Liver (tissue), 8 donors: ENCODE measurements at regions not wholly inside any gene's neighbourhood (a gene's known extent, or its start where the extent isn't known, plus 50 kb on each side); places are given as distances from the start of the nearest gene placed in this dataset.

Source experiments
- DNase-seq: peaks from one replicate; pipeline ENCODE4 v3.0.0-alpha.2; 2017; ENCODE audit warnings: low spot score
- H3K27ac ChIP-seq, 2 donors: one replicate each; pipeline ENCODE4 v1.7.0; 2013; ENCODE audit warnings: inconsistent platforms in 2 of 2, low read length in 2 of 2, control low read depth in 1 of 2, low read depth in 1 of 2, mild to moderate bottlenecking in 1 of 2
- H3K27me3 ChIP-seq, 4 donors: one replicate each; pipeline versions ENCODE4 v1.6.1 to v1.7.0; 2013; ENCODE audit warnings: low read length in 3 of 4, inconsistent platforms in 1 of 4, mild to moderate bottlenecking in 1 of 4, moderate library complexity in 1 of 4; ENCODE audit not compliant: control insufficient read depth in 4 of 4, insufficient read depth in 4 of 4
- H3K36me3 ChIP-seq, 4 donors: one replicate each; pipeline versions ENCODE4 v1.6.1 to v1.7.0; 2013; ENCODE audit warnings: low read length in 3 of 4, mild to moderate bottlenecking in 3 of 4, low read depth in 1 of 4, moderate library complexity in 1 of 4; ENCODE audit not compliant: control insufficient read depth in 4 of 4, insufficient read depth in 3 of 4
- H3K4me1 ChIP-seq, 4 donors: one replicate each; pipeline versions ENCODE4 v1.6.1 to v1.7.0; 2013; ENCODE audit warnings: low read length in 3 of 4, mild to moderate bottlenecking in 3 of 4, moderate library complexity in 1 of 4; ENCODE audit not compliant: control insufficient read depth in 4 of 4, insufficient read depth in 4 of 4
- H3K4me3 ChIP-seq, 3 donors: one replicate each; pipeline versions ENCODE4 v1.6.1 to v1.7.0; 2013; ENCODE audit warnings: low read length in 3 of 3, control low read depth in 1 of 3, low read depth in 1 of 3, mild to moderate bottlenecking in 1 of 3
- H3K9ac ChIP-seq, 2 donors: one replicate each; pipeline ENCODE4 v1.7.0; 2013; ENCODE audit warnings: low read length in 2 of 2, mild to moderate bottlenecking in 2 of 2, moderate library complexity in 2 of 2, control low read depth in 1 of 2, low read depth in 1 of 2
- H3K9me3 ChIP-seq, 4 donors: one replicate each; pipeline versions ENCODE4 v1.6.1 to v1.7.0; 2013; ENCODE audit warnings: low read length in 3 of 4; ENCODE audit not compliant: control insufficient read depth in 4 of 4
- EGR1 ChIP-seq, 2 donors: IDR thresholded peaks; 2 replicates each; pipeline ENCODE4 v1.6.1; 2016 to 2018; ENCODE audit warnings: antibody characterized with exemption in 2 of 2, low read depth in 2 of 2
- FOXA1 ChIP-seq: IDR thresholded peaks from 2 replicates; pipeline ENCODE4 v1.6.1; 2016; ENCODE audit warnings: antibody characterized with exemption
- FOXA2 ChIP-seq: IDR thresholded peaks from 2 replicates; pipeline ENCODE4 v1.6.1; 2016; ENCODE audit warnings: antibody characterized with exemption
- GABPA ChIP-seq, 2 donors: IDR thresholded peaks in 1 of 2; conservative IDR thresholded peaks in 1 of 2; 2 replicates each; pipeline ENCODE4 v1.6.1; 2016; ENCODE audit warnings: antibody characterized with exemption in 2 of 2, mild to moderate bottlenecking in 1 of 2, moderate library complexity in 1 of 2
- HNF4A ChIP-seq, 2 donors: conservative IDR thresholded peaks; 2 replicates each; pipeline ENCODE4 v1.6.1; 2016; ENCODE audit warnings: antibody characterized with exemption in 2 of 2, mild to moderate bottlenecking in 2 of 2
- HNF4G ChIP-seq: IDR thresholded peaks from 2 replicates; pipeline ENCODE4 v1.6.1; 2016; ENCODE audit warnings: antibody characterized with exemption
- JUND ChIP-seq, 2 donors: IDR thresholded peaks; 2 replicates each; pipeline ENCODE4 v1.6.1; 2016; ENCODE audit warnings: antibody characterized with exemption in 2 of 2
- NR2F2 ChIP-seq: IDR thresholded peaks from 2 replicates; pipeline ENCODE4 v1.6.1; 2016; ENCODE audit warnings: antibody characterized with exemption
- RAD21 ChIP-seq, 2 donors: IDR thresholded peaks; 2 replicates each; pipeline ENCODE4 v1.6.1; 2016; ENCODE audit warnings: antibody characterized with exemption in 2 of 2, mild to moderate bottlenecking in 2 of 2
- RXRA ChIP-seq, 2 donors: IDR thresholded peaks; 2 replicates each; pipeline ENCODE4 v1.6.1; 2017 to 2018; ENCODE audit warnings: antibody characterized with exemption in 2 of 2, mild to moderate bottlenecking in 1 of 2
- SP1 ChIP-seq: IDR thresholded peaks from 2 replicates; pipeline ENCODE4 v1.6.1; 2018; ENCODE audit warnings: antibody characterized with exemption, mild to moderate bottlenecking
- TAF1 ChIP-seq: conservative IDR thresholded peaks from 2 replicates; pipeline ENCODE4 v1.6.1; 2016; ENCODE audit warnings: antibody characterized with exemption, mild to moderate bottlenecking
- YY1 ChIP-seq: IDR thresholded peaks from 2 replicates; pipeline ENCODE4 v1.6.1; 2016; ENCODE audit warnings: antibody characterized with exemption, mild to moderate bottlenecking
- WGBS: extraction: QIAGEN DNeasy Blood & Tissue Kit; methylation state at CpG from one replicate; pipeline ENCODE4 v1.1.7; 2013; 5-methylcytosine and 5-hydroxymethylcytosine counted together
- TF ChIP-seq, protein P1 (sequence below): IDR thresholded peaks from 2 replicates; pipeline ENCODE4 v1.6.1; 2016; ENCODE audit warnings: antibody characterized with exemption
- TF ChIP-seq, protein P2 (sequence below): IDR thresholded peaks from 2 replicates; pipeline ENCODE4 v1.6.1; 2016; ENCODE audit warnings: antibody characterized with exemption, mild to moderate bottlenecking
- TF ChIP-seq, protein P3 (sequence below): IDR thresholded peaks from 2 replicates; pipeline ENCODE4 v1.6.1; 2016; ENCODE audit warnings: antibody characterized with exemption
- TF ChIP-seq, protein P4 (sequence below): fragments of 150-350 bp; IDR thresholded peaks from 2 replicates; pipeline ENCODE4 v1.5.1; 2017; ENCODE audit warnings: improper control_type of control experiment, low read depth, low read length; ENCODE audit not compliant: missing input control
- TF ChIP-seq, protein P5 (sequence below): IDR thresholded peaks from 2 replicates; pipeline ENCODE4 v1.6.1; 2016; ENCODE audit warnings: antibody characterized with exemption
- donor health status: healthy.
- donor health status: healthy.
- donor health status: healthy.
- donor health status: healthy.
- donor health status: healthy.

DNA sequence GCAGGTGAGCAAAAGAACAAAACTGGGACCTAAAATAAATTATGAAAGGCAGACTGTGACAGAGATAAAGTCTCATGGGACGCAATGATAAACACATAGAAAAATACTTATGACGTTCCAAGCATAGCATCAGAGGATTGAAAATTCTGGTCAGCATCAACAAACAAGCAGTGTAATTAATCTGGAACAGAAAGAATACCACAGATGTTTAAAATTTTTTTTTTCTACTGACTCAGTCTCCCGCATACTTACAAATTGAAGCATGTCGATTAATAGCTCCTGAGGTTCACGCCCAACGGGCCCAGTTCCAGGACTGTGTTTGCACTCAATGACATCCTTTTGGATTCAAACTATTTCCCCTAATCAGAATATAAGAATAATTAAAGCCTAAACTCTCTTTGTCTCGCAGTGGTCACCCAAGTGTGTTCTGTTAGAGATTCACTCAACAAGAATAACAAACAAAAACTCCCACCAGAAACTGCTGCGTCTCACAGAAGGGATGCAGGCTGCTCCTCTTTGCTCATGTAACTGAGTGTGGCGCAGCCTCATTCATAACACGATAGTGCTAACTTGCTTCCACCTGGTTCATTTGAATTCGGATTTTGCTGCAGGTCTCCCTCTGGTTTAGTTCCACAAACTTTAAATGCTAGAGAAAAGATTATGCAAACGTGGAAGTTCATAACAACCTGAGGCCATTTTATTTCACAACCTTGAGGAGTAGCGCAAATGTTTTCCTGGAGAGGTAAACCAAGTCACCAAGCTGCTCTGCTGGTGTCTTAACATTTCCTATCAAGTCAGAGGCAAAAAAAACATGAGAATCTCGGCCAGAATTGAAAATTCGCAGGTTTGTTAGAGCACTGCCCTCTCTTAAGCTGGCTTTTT is 69.0 kb upstream of the CITED2 start:
- Histone ChIP-seq H3K9me3 (no peaks in the 10 kb centered on the region), H3K4me3 (no peak overlapping the region), H3K27ac (no peak overlapping the region), H3K27me3 (no peaks in the 10 kb centered on the region), H3K9ac (no peak overlapping the region), H3K36me3 (no peaks in the 10 kb centered on the region), H3K4me1 (no peaks in the 10 kb centered on the region)
- TF ChIP-seq, protein P1, sequence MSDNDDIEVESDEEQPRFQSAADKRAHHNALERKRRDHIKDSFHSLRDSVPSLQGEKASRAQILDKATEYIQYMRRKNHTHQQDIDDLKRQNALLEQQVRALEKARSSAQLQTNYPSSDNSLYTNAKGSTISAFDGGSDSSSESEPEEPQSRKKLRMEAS = no peak
- TF ChIP-seq JUND (IDR thresholded peaks at IDR 0.05) (no peak), EGR1 (IDR thresholded peaks at IDR 0.05; ENCODE audit: low read depth in 2 of 2) (no peak), HNF4A (conservative IDR thresholded peaks at IDR 0.05) (no peak), YY1 (no peak), RAD21 (IDR thresholded peaks at IDR 0.05) (no peak), RXRA (IDR thresholded peaks at IDR 0.05) (no peak), GABPA (IDR thresholded peaks at IDR 0.05 in 1 of 2, conservative IDR thresholded peaks at IDR 0.05 in 1 of 2) (no peak), FOXA2 (no peak), FOXA1 (no peak), HNF4G (no peak), NR2F2 (no peak), SP1 (no peak), TAF1 (no peak)
- TF ChIP-seq, protein P2, sequence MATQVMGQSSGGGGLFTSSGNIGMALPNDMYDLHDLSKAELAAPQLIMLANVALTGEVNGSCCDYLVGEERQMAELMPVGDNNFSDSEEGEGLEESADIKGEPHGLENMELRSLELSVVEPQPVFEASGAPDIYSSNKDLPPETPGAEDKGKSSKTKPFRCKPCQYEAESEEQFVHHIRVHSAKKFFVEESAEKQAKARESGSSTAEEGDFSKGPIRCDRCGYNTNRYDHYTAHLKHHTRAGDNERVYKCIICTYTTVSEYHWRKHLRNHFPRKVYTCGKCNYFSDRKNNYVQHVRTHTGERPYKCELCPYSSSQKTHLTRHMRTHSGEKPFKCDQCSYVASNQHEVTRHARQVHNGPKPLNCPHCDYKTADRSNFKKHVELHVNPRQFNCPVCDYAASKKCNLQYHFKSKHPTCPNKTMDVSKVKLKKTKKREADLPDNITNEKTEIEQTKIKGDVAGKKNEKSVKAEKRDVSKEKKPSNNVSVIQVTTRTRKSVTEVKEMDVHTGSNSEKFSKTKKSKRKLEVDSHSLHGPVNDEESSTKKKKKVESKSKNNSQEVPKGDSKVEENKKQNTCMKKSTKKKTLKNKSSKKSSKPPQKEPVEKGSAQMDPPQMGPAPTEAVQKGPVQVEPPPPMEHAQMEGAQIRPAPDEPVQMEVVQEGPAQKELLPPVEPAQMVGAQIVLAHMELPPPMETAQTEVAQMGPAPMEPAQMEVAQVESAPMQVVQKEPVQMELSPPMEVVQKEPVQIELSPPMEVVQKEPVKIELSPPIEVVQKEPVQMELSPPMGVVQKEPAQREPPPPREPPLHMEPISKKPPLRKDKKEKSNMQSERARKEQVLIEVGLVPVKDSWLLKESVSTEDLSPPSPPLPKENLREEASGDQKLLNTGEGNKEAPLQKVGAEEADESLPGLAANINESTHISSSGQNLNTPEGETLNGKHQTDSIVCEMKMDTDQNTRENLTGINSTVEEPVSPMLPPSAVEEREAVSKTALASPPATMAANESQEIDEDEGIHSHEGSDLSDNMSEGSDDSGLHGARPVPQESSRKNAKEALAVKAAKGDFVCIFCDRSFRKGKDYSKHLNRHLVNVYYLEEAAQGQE = no peak
- TF ChIP-seq, protein P3, sequence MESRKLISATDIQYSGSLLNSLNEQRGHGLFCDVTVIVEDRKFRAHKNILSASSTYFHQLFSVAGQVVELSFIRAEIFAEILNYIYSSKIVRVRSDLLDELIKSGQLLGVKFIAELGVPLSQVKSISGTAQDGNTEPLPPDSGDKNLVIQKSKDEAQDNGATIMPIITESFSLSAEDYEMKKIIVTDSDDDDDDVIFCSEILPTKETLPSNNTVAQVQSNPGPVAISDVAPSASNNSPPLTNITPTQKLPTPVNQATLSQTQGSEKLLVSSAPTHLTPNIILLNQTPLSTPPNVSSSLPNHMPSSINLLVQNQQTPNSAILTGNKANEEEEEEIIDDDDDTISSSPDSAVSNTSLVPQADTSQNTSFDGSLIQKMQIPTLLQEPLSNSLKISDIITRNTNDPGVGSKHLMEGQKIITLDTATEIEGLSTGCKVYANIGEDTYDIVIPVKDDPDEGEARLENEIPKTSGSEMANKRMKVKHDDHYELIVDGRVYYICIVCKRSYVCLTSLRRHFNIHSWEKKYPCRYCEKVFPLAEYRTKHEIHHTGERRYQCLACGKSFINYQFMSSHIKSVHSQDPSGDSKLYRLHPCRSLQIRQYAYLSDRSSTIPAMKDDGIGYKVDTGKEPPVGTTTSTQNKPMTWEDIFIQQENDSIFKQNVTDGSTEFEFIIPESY = no peak
- TF ChIP-seq, protein P4, sequence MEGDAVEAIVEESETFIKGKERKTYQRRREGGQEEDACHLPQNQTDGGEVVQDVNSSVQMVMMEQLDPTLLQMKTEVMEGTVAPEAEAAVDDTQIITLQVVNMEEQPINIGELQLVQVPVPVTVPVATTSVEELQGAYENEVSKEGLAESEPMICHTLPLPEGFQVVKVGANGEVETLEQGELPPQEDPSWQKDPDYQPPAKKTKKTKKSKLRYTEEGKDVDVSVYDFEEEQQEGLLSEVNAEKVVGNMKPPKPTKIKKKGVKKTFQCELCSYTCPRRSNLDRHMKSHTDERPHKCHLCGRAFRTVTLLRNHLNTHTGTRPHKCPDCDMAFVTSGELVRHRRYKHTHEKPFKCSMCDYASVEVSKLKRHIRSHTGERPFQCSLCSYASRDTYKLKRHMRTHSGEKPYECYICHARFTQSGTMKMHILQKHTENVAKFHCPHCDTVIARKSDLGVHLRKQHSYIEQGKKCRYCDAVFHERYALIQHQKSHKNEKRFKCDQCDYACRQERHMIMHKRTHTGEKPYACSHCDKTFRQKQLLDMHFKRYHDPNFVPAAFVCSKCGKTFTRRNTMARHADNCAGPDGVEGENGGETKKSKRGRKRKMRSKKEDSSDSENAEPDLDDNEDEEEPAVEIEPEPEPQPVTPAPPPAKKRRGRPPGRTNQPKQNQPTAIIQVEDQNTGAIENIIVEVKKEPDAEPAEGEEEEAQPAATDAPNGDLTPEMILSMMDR = no peak
- TF ChIP-seq, protein P5, sequence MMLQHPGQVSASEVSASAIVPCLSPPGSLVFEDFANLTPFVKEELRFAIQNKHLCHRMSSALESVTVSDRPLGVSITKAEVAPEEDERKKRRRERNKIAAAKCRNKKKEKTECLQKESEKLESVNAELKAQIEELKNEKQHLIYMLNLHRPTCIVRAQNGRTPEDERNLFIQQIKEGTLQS = no peak
- WGBS = 88% methylated on average over 15 of the region's 15 CpGs
- DNase-seq = no peak
